PC-9 (cell line): ENCODE measurements at regions not wholly inside any gene's neighbourhood (a gene's known extent, or its start where the extent isn't known, plus 50 kb on each side); places are given as distances from the start of the nearest gene placed in this dataset.

Experiments
- BruUV-seq: library from RNA; stranded (reverse); fragments of 400-500 nt; replicated peaks from 2 replicates; lab custom pipeline; 2021; lab: Mats Ljungman, UMichigan
- CTCF ChIA-PET: fragments of 300-600 bp; sonication (Branson Sonifier 250); formaldehyde crosslinking; loops from one replicate; lab custom pipeline; 2022; ENCODE audit warnings: antibody characterized with exemption; lab: Charles Lee
- POLR2A ChIA-PET: fragments of 300-600 bp; sonication (Branson Sonifier 250); formaldehyde crosslinking; loops from one replicate; lab custom pipeline; 2022; ENCODE audit warnings: antibody characterized with exemption; ENCODE audit not compliant: unreplicated experiment; lab: Charles Lee
- DNase-seq, 2 experiments: peaks; one replicate each; pipeline versions ENCODE4 v3.0.0 to v3.0.0-alpha.2; 2015 to 2022; ENCODE audit warnings: mixed read lengths in 1 of 2
- H2AFZ ChIP-seq: fragments of 200-600 bp; sonication (generic); 2 replicates; pipeline ENCODE4 v1.8.1; 2017; ENCODE audit warnings: antibody characterized with exemption
- H3F3A ChIP-seq: fragments of 200-600 bp; sonication (generic); 2 replicates; pipeline ENCODE4 v1.8.1; 2017; ENCODE audit warnings: antibody characterized with exemption, mild to moderate bottlenecking, low read depth; ENCODE audit not compliant: insufficient read depth
- H3K27ac ChIP-seq: fragments of 200-600 bp; sonication (generic); 2 replicates; pipeline ENCODE4 v1.6.1; 2016; ENCODE audit warnings: mixed run types
- H3K27me3 ChIP-seq: fragments of 200-600 bp; sonication (generic); 2 replicates; pipeline ENCODE4 v1.6.1; 2016; ENCODE audit warnings: low read depth, mixed run types; ENCODE audit not compliant: insufficient read depth
- H3K36me3 ChIP-seq: fragments of 200-600 bp; sonication (generic); 2 replicates; pipeline ENCODE4 v1.6.1; 2016; ENCODE audit warnings: low read depth, mixed run types
- H3K4me1 ChIP-seq: fragments of 200-600 bp; sonication (generic); replicated peaks from 2 replicates; pipeline ENCODE4 v1.6.1; 2016; ENCODE audit warnings: mixed run types; ENCODE audit not compliant: insufficient read depth
- H3K4me2 ChIP-seq: fragments of 200-600 bp; sonication (generic); 2 replicates; pipeline ENCODE4 v1.6.1; 2017; ENCODE audit warnings: mixed run types
- H3K4me3 ChIP-seq: fragments of 200-600 bp; sonication (generic); 2 replicates; pipeline ENCODE4 v1.6.1; 2016; ENCODE audit warnings: mixed run types
- H3K79me2 ChIP-seq: fragments of 200-600 bp; sonication (generic); 2 replicates; pipeline ENCODE4 v1.6.1; 2017; ENCODE audit warnings: low read depth, mixed run types
- H3K9me2 ChIP-seq: fragments of 200-600 bp; sonication (generic); 2 replicates; pipeline ENCODE4 v1.8.1; 2017; ENCODE audit warnings: mild to moderate bottlenecking; ENCODE audit not compliant: insufficient read depth
- H3K9me3 ChIP-seq: fragments of 200-600 bp; sonication (generic); 2 replicates; pipeline ENCODE4 v1.8.1; 2016; ENCODE audit warnings: low read depth; ENCODE audit not compliant: insufficient read depth
- H4K20me1 ChIP-seq: fragments of 200-600 bp; sonication (generic); 2 replicates; pipeline ENCODE4 v1.8.1; 2017; ENCODE audit not compliant: insufficient read depth
- EZH2 ChIP-seq: fragments of 200-600 bp; sonication (generic); IDR thresholded peaks from 2 replicates; pipeline ENCODE4 v1.8.0; 2017; ENCODE audit warnings: antibody characterized with exemption, low read depth
- intact Hi-C: fragments of 100-400 bp; cut with micrococcal nuclease; formaldehyde crosslinking; loops from one replicate; pipeline ENCODE4 v1.10.0; 2022; ENCODE audit not compliant: unreplicated experiment
- TF ChIP-seq, protein P1 (sequence below): fragments of 200-600 bp; sonication (generic); conservative IDR thresholded peaks from 2 replicates; pipeline ENCODE4 v1.6.1; 2017; ENCODE audit warnings: mixed run types, antibody characterized with exemption, mild to moderate bottlenecking, moderate library complexity

DNA sequence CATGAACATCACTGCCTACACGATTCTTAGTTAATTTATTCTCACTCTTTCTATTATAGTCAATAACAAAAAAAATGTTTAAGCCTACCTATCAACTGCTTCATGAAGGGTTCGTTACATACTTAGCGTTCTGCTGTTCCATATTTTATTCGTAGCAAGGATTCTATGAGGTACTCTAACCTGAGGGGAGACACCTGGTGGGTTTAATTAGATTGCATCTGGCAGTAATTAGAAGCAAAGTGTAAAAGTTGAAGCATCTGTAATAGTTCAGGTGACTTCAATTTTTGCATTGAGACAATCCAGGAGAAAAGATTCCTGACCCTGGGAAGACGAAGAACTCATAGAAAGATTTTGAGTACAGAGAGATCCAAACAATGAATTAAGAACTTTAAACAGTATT lies 1655.8 kb upstream of the TENM3 start:
- intact Hi-C loops, result no loop called here
- CTCF ChIA-PET, result no interaction called here
- Histone ChIP-seq H3K4me3 (no peak overlapping the region), H3K36me3 (no peaks in the 10 kb centered on the region), H2AFZ (no peak overlapping the region), H3K27ac (no peak overlapping the region), H3F3A (no peaks in the 10 kb centered on the region), H4K20me1 (no peaks in the 10 kb centered on the region), H3K4me2 (no peak overlapping the region), H3K27me3 (no peaks in the 10 kb centered on the region), H3K4me1 (no peaks in the 10 kb centered on the region), H3K9me2 (no peaks in the 10 kb centered on the region), H3K79me2 (no peaks in the 10 kb centered on the region), H3K9me3 (no peaks in the 10 kb centered on the region)
- POLR2A ChIA-PET, result no interaction called here
- TF ChIP-seq, protein P1, sequence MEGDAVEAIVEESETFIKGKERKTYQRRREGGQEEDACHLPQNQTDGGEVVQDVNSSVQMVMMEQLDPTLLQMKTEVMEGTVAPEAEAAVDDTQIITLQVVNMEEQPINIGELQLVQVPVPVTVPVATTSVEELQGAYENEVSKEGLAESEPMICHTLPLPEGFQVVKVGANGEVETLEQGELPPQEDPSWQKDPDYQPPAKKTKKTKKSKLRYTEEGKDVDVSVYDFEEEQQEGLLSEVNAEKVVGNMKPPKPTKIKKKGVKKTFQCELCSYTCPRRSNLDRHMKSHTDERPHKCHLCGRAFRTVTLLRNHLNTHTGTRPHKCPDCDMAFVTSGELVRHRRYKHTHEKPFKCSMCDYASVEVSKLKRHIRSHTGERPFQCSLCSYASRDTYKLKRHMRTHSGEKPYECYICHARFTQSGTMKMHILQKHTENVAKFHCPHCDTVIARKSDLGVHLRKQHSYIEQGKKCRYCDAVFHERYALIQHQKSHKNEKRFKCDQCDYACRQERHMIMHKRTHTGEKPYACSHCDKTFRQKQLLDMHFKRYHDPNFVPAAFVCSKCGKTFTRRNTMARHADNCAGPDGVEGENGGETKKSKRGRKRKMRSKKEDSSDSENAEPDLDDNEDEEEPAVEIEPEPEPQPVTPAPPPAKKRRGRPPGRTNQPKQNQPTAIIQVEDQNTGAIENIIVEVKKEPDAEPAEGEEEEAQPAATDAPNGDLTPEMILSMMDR, result no peak
- TF ChIP-seq EZH2, result no peak
- no peak for DNase-seq
- BruUV-seq, result no TSS peak

DNA sequence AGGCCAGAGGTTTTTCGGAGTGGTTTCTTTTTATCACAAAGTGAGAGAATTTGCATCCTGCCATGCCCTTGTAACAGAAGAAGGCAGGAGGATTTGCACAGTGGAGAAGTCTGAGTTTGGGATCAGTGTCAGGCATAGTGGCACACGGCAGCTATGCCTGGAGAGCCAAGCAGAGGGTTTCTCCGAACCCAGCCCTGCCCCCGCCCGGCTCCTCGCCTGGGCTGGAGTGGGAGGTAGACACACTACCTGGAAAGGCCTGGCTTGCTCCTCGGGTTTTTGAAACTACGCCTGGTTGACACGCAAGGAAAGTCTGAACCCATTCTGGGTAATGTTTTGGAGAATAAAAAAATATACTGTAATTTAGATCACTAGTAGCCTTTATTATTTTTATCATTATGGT lies 1653.6 kb upstream of the TENM3 start:
- POLR2A ChIA-PET, result no interaction called here
- H3K9me2 ChIP-seq, result no peaks in the 10 kb centered on the region
- H3K36me3 ChIP-seq, result no peaks in the 10 kb centered on the region
- no peak overlapping the region for H2AFZ ChIP-seq
- no peaks in the 10 kb centered on the region for H3K4me1 ChIP-seq
- H3K4me2 ChIP-seq, result no peak overlapping the region
- H3K79me2 ChIP-seq, result no peaks in the 10 kb centered on the region
- no peaks in the 10 kb centered on the region for H4K20me1 ChIP-seq
- no peaks in the 10 kb centered on the region for H3K27me3 ChIP-seq
- H3K4me3 ChIP-seq, result no peak overlapping the region
- no peak for DNase-seq
- H3K27ac ChIP-seq, result no peak overlapping the region
- no peaks in the 10 kb centered on the region for H3K9me3 ChIP-seq
- BruUV-seq, result no TSS peak
- TF ChIP-seq, protein P1, result no peak
- no peak for TF ChIP-seq EZH2
- CTCF ChIA-PET, result no interaction called here
- intact Hi-C loops, result no loop called here
- no peaks in the 10 kb centered on the region for H3F3A ChIP-seq

DNA sequence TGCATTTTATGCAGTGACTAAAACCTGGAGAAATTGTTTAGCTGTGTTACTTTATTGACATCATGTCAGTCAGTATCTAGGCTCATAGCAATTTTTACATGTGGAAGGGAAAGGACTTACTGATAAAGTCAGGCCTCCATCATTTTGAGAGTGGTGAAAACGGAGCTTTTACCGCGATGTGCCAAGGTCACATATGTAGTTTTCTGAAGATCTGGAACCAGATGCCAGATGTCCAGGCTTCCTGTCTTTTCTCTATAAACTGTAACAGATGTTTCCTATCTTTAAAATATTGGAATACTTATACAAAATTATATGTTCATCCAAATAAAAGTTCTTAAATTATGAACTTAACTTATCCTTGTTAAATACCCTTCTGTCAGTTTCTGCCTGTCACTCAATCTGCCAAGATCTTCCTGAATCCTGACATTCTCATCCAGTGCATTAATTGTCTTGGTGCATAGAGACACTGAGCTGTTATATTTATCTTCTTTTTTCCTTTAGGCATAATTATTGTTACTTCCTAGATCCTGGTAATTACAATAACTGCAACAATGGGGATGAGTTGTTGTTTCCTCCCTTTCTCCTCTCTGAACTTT lies 1646.2 kb upstream of the TENM3 start:
- Histone ChIP-seq H3K9me2 (no peaks in the 10 kb centered on the region), H3K4me3 (no peak overlapping the region), H2AFZ (no peak overlapping the region), H3F3A (no peaks in the 10 kb centered on the region), H3K27me3 (no peaks in the 10 kb centered on the region), H3K27ac (no peak overlapping the region), H3K4me1 (no peaks in the 10 kb centered on the region), H3K4me2 (no peak overlapping the region), H3K79me2 (no peaks in the 10 kb centered on the region), H3K9me3 (no peaks in the 10 kb centered on the region), H4K20me1 (no peaks in the 10 kb centered on the region), H3K36me3 (no peaks in the 10 kb centered on the region)
- CTCF ChIA-PET, result no interaction called here
- DNase-seq, result no peak
- POLR2A ChIA-PET, result no interaction called here
- no peak for TF ChIP-seq EZH2
- TF ChIP-seq, protein P1, result no peak
- intact Hi-C loops, result no loop called here
- BruUV-seq, result no TSS peak
